Lung (tissue), 11 donors: ENCODE measurements at regions not wholly inside any gene's neighbourhood (a gene's known extent, or its start where the extent isn't known, plus 50 kb on each side); places are given as distances from the start of the nearest gene placed in this dataset.

Experiments used
- ATAC-seq: fragments of 200-7000 bp; cut with Tn5 transposase; one replicate; pipeline ENCODE4 v1.9.1; 2020; ENCODE audit warnings: moderate number of reproducible peaks; ENCODE audit not compliant: insufficient read depth, low FRiP score
- DNase-seq, 3 donors: peaks; one replicate each; pipeline ENCODE4 v3.0.0-alpha.2; 2013 to 2017
- H3K27ac ChIP-seq, 2 donors: one replicate each; pipeline ENCODE4 v1.5.1; 2013; ENCODE audit warnings: mild to moderate bottlenecking in 2 of 2, moderate library complexity in 2 of 2, control low read depth in 1 of 2, inconsistent platforms in 1 of 2, low read depth in 1 of 2, low read length in 1 of 2
- H3K27me3 ChIP-seq, 3 donors: one replicate each; pipeline ENCODE4 v1.5.1; 2013; ENCODE audit warnings: low read length in 2 of 3; ENCODE audit not compliant: control insufficient read depth in 3 of 3, insufficient read depth in 3 of 3
- H3K36me3 ChIP-seq, 4 donors: one replicate each; pipeline ENCODE4 v1.5.1; 2013; ENCODE audit warnings: low read length in 4 of 4, mild to moderate bottlenecking in 1 of 4, moderate library complexity in 1 of 4; ENCODE audit not compliant: control insufficient read depth in 4 of 4, insufficient read depth in 4 of 4
- H3K4me1 ChIP-seq, 5 donors: one replicate each; pipeline ENCODE4 v1.5.1; 2013; ENCODE audit warnings: low read length in 5 of 5, mild to moderate bottlenecking in 2 of 5, moderate library complexity in 1 of 5; ENCODE audit not compliant: control insufficient read depth in 5 of 5, insufficient read depth in 5 of 5
- H3K4me3 ChIP-seq: one replicate; pipeline ENCODE4 v1.5.1; 2013; ENCODE audit warnings: mild to moderate bottlenecking, control low read depth, moderate library complexity
- H3K9ac ChIP-seq, 2 donors: one replicate each; pipeline ENCODE4 v1.5.1; 2013; ENCODE audit warnings: low read length in 2 of 2, control low read depth in 1 of 2; ENCODE audit not compliant: insufficient read depth in 1 of 2
- H3K9me3 ChIP-seq, 4 donors: one replicate each; pipeline ENCODE4 v1.5.1; 2013; ENCODE audit warnings: low read length in 3 of 4, mild to moderate bottlenecking in 1 of 4, moderate library complexity in 1 of 4; ENCODE audit not compliant: control insufficient read depth in 4 of 4, insufficient read depth in 3 of 4
- WGBS, 2 donors: extraction: QIAGEN DNeasy Blood & Tissue Kit; methylation state at CpG; one replicate each; pipeline ENCODE4 v1.1.7; 2013; 5-methylcytosine and 5-hydroxymethylcytosine counted together
- TF ChIP-seq, protein P1 (sequence below): IDR thresholded peaks from 2 replicates; pipeline ENCODE4 v1.5.1; 2012; ENCODE audit warnings: mild to moderate bottlenecking; ENCODE audit errors: control extremely low read depth, extremely low read depth
- donor health status: control.
- donor health status: control.
- donor health status: Bipolar disorder and iron deficiency.
- donor health status: healthy.
- donor health status: DM: yes; HTN: yes; CAD: no.

DNA sequence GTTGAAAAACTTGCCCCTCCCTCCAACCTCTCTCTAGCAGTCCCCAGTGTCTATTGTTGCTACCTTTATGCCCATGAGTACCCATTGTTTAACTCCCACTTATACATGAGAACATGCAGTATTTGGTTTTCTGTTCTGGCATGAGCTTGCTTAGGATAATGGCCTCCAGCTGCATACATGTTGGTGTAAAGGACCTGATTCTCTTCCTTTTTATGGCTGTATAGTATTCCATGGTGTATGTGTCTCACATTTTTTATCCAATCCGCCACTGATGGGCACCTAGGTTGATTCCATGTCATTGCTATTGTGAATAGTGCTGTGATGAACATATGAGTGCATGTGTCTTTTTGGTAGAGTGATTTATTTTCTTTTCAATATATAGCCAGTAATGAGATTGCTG, 50.0 kb upstream of the GPC4 start:
- Histone ChIP-seq H3K9me3 (no peaks in the 10 kb centered on the region), H3K27ac (no peak overlapping the region), H3K9ac (no peak overlapping the region), H3K27me3 (peaks cover 0 to 9% (median 0%) of the 10 kb centered on the region in 3 donors), H3K4me3 (no peak overlapping the region), H3K36me3 (no peaks in the 10 kb centered on the region), H3K4me1 (no peaks in the 10 kb centered on the region)
- ATAC-seq (no peak), DNase-seq (no peak)
- TF ChIP-seq, protein P1, sequence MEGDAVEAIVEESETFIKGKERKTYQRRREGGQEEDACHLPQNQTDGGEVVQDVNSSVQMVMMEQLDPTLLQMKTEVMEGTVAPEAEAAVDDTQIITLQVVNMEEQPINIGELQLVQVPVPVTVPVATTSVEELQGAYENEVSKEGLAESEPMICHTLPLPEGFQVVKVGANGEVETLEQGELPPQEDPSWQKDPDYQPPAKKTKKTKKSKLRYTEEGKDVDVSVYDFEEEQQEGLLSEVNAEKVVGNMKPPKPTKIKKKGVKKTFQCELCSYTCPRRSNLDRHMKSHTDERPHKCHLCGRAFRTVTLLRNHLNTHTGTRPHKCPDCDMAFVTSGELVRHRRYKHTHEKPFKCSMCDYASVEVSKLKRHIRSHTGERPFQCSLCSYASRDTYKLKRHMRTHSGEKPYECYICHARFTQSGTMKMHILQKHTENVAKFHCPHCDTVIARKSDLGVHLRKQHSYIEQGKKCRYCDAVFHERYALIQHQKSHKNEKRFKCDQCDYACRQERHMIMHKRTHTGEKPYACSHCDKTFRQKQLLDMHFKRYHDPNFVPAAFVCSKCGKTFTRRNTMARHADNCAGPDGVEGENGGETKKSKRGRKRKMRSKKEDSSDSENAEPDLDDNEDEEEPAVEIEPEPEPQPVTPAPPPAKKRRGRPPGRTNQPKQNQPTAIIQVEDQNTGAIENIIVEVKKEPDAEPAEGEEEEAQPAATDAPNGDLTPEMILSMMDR = no peak
- WGBS, 2 donors = 76 to 94% methylated on average over 1 of the region's 1 CpG
